ENCODE measurements at regions not wholly inside any gene's neighbourhood (a gene's known extent, or its start where the extent isn't known, plus 50 kb on each side); places are given as distances from the start of the nearest gene placed in this dataset.

- H3F3A ChIP-seq (ENCODE audit: control insufficient read depth, insufficient read depth), result 0 out of 2 replicates have a peak, but pooled peaks cover 8% of the 10 kb centered on the region
- H3K4me3 ChIP-seq (ENCODE audit: low read length), result no peak overlapping the region
- no peak overlapping the region for H3K4me2 ChIP-seq (ENCODE audit: low read length)
- no peaks in the 10 kb centered on the region for H3K36me3 ChIP-seq (ENCODE audit: control insufficient read depth, low read length)
- H3K27me3 ChIP-seq (ENCODE audit: control insufficient read depth, low read length), result no peaks in the 10 kb centered on the region
- no peak overlapping the region for H3K27ac ChIP-seq (ENCODE audit: low read depth, low read length)
- TF ChIP-seq EZH2phosphoT487 (IDR thresholded peaks at IDR 0.05; ENCODE audit: borderline replicate concordance, low read length), result no peak
- TF ChIP-seq CTCF (IDR thresholded peaks at IDR 0.05; ENCODE audit: low read depth, low read length, poor library complexity, severe bottlenecking), result no peak
- H3K9me3 ChIP-seq (ENCODE audit: control insufficient read depth, insufficient read depth, low read length), result no peaks in the 10 kb centered on the region; the same call in 1 of the 2 replicates
- H3K4me1 ChIP-seq (ENCODE audit: control insufficient read depth, low read length), result peaks cover 20% of the 10 kb centered on the region
- no peaks in the 10 kb centered on the region for H4K20me1 ChIP-seq (ENCODE audit: control insufficient read depth, insufficient read depth, low read depth, low read length)
- H3K9me2 ChIP-seq (replicated peaks; ENCODE audit: control insufficient read depth, low read length), result no peaks in the 10 kb centered on the region
- H3K79me2 ChIP-seq (ENCODE audit: control insufficient read depth, low read length), result no peaks in the 10 kb centered on the region
Observed at GRCh38 chr3:177308286-177308685, 111.0 kb upstream of the TBL1XR1 start.

DNA sequence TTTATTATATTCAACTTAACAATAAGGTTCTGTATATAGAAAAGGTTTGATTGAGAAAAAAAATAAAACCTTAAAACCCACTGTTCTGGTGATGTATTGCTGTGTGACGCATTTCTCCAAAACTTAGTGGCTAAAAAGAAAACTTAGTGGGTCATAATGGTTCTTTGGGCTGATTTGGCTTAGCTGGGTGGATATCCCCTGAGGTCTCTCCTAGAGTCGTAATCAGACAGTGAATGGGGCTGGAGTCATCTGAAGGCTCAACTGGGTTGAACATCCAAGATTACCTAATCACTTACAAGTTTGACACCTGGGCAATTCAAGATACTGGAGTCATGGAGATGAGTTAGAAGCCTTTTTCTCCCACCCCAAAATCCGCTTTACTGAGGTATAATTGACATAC is 111.6 kb upstream of the TBL1XR1 start:
- H4K20me1 ChIP-seq (ENCODE audit: control insufficient read depth, insufficient read depth, low read depth, low read length), result no peaks in the 10 kb centered on the region
- H3K79me2 ChIP-seq (ENCODE audit: control insufficient read depth, low read length), result no peaks in the 10 kb centered on the region
- H3K27me3 ChIP-seq (ENCODE audit: control insufficient read depth, low read length), result no peaks in the 10 kb centered on the region
- no peak overlapping the region for H3K4me2 ChIP-seq (ENCODE audit: low read length)
- H3K36me3 ChIP-seq (ENCODE audit: control insufficient read depth, low read length), result no peaks in the 10 kb centered on the region
- TF ChIP-seq CTCF (IDR thresholded peaks at IDR 0.05; ENCODE audit: low read depth, low read length, poor library complexity, severe bottlenecking) (no peak), EZH2phosphoT487 (IDR thresholded peaks at IDR 0.05; ENCODE audit: borderline replicate concordance, low read length) (no peak)
- H3K4me3 ChIP-seq (ENCODE audit: low read length), result no peak overlapping the region
- H3K27ac ChIP-seq (ENCODE audit: low read depth, low read length), result no peak overlapping the region
- H3K9me2 ChIP-seq (replicated peaks; ENCODE audit: control insufficient read depth, low read length), result no peaks in the 10 kb centered on the region
- H3F3A ChIP-seq (ENCODE audit: control insufficient read depth, insufficient read depth), result 0 out of 2 replicates have a peak, but pooled peaks cover 8% of the 10 kb centered on the region
- H3K4me1 ChIP-seq (ENCODE audit: control insufficient read depth, low read length), result peaks cover 17% of the 10 kb centered on the region
- H3K9me3 ChIP-seq (ENCODE audit: control insufficient read depth, insufficient read depth, low read length), result no peaks in the 10 kb centered on the region; the same call in 1 of the 2 replicates

- no peak overlapping the region for H3K27ac ChIP-seq (ENCODE audit: low read depth, low read length)
- TF ChIP-seq CTCF (IDR thresholded peaks at IDR 0.05; ENCODE audit: low read depth, low read length, poor library complexity, severe bottlenecking) (no peak), EZH2phosphoT487 (IDR thresholded peaks at IDR 0.05; ENCODE audit: borderline replicate concordance, low read length) (no peak)
- H3K79me2 ChIP-seq (ENCODE audit: control insufficient read depth, low read length), result no peaks in the 10 kb centered on the region
- no peaks in the 10 kb centered on the region for H3K27me3 ChIP-seq (ENCODE audit: control insufficient read depth, low read length)
- no peaks in the 10 kb centered on the region; the same call in 1 of the 2 replicates for H3K9me3 ChIP-seq (ENCODE audit: control insufficient read depth, insufficient read depth, low read length)
- H3F3A ChIP-seq (ENCODE audit: control insufficient read depth, insufficient read depth), result peaks cover 9% of the 10 kb centered on the region; the same call in 1 of the 2 replicates
- no peaks in the 10 kb centered on the region for H4K20me1 ChIP-seq (ENCODE audit: control insufficient read depth, insufficient read depth, low read depth, low read length)
- no peak overlapping the region for H3K4me3 ChIP-seq (ENCODE audit: low read length)
- H3K36me3 ChIP-seq (ENCODE audit: control insufficient read depth, low read length), result no peaks in the 10 kb centered on the region
- peaks cover 13% of the 10 kb centered on the region for H3K4me1 ChIP-seq (ENCODE audit: control insufficient read depth, low read length)
- H3K4me2 ChIP-seq (ENCODE audit: low read length), result no peak overlapping the region
- H3K9me2 ChIP-seq (replicated peaks; ENCODE audit: control insufficient read depth, low read length), result no peaks in the 10 kb centered on the region
Observed at GRCh38 chr3:177312491-177312890, 115.2 kb upstream of the TBL1XR1 start.
